ENCODE measurements at regions not wholly inside any gene's neighbourhood (a gene's known extent, or its start where the extent isn't known, plus 50 kb on each side); places are given as distances from the start of the nearest gene placed in this dataset.

DNA sequence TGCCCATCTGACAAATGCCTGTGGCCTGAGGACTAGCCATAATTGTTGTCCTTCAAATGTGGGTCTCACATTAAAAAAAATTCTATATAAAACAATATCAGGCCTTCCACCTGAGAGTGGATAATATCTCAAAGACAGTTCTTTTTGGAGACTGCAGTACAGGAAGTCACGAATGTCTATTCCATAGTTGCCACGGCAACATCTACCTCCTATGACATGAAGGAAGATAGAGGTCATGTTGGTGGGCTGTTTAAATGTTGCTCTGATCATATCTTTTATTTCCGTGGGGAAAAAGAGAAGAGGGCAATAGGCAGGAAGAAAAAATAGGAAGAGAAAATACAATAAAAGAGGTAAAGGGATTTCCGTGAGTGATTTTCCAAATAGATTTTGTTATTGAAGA, 151.8 kb downstream of the ARL6IP6 start:
- intact Hi-C loops (cut with DNase I; ENCODE audit: low total_unique reads), result no loop called here
- no peaks in the 10 kb centered on the region for H3K27me3 ChIP-seq
- no peak for ATAC-seq
- DNase-seq, result no peak
- H3K36me3 ChIP-seq, result no peaks in the 10 kb centered on the region
- no peaks in the 10 kb centered on the region for H3K4me1 ChIP-seq
- H3K9me3 ChIP-seq, result no peaks in the 10 kb centered on the region
- H3K27ac ChIP-seq, result no peak overlapping the region
- no peak overlapping the region for H3K4me3 ChIP-seq
- no peak for TF ChIP-seq POLR2A (IDR thresholded peaks at IDR 0.05)
- TF ChIP-seq, protein P1, sequence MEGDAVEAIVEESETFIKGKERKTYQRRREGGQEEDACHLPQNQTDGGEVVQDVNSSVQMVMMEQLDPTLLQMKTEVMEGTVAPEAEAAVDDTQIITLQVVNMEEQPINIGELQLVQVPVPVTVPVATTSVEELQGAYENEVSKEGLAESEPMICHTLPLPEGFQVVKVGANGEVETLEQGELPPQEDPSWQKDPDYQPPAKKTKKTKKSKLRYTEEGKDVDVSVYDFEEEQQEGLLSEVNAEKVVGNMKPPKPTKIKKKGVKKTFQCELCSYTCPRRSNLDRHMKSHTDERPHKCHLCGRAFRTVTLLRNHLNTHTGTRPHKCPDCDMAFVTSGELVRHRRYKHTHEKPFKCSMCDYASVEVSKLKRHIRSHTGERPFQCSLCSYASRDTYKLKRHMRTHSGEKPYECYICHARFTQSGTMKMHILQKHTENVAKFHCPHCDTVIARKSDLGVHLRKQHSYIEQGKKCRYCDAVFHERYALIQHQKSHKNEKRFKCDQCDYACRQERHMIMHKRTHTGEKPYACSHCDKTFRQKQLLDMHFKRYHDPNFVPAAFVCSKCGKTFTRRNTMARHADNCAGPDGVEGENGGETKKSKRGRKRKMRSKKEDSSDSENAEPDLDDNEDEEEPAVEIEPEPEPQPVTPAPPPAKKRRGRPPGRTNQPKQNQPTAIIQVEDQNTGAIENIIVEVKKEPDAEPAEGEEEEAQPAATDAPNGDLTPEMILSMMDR (IDR thresholded peaks at IDR 0.05 in 4 of 5, conservative IDR thresholded peaks at IDR 0.05 in 1 of 5), result no peak
- in situ Hi-C loops (cut with MboI; ENCODE audit: low sequenced_read_pairs in 4 of 4), result no loop called here

DNA sequence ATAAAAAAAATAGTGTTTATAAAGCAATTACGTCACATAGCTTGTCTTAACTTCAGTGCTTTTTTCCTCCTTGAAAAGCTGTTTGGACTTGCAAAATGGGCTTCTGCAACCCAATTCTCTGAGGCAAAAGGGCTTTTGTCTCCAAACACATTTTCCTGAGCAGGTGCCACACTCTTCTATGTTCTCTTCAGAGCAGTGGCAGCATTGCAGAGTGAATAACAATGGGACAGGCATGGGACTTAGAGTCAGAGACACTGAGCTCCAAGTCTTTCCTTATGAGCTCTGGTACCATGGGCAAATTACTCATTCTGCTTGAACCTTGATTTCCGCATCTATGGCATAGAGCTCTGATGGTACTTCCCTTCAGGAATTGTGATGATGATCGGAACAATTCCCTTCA, 149.0 kb downstream of the ARL6IP6 start:
- intact Hi-C loops (cut with DNase I; ENCODE audit: low total_unique reads), result no loop called here
- H3K4me3 ChIP-seq, result no peak overlapping the region
- H3K4me1 ChIP-seq, result no peaks in the 10 kb centered on the region
- H3K36me3 ChIP-seq, result no peaks in the 10 kb centered on the region
- H3K9me3 ChIP-seq, result no peaks in the 10 kb centered on the region
- no peak for DNase-seq
- H3K27me3 ChIP-seq, result no peaks in the 10 kb centered on the region
- in situ Hi-C loops (cut with MboI; ENCODE audit: low sequenced_read_pairs in 4 of 4), result no loop called here
- no peak overlapping the region for H3K27ac ChIP-seq
- no peak for TF ChIP-seq POLR2A (IDR thresholded peaks at IDR 0.05)
- TF ChIP-seq, protein P1 (IDR thresholded peaks at IDR 0.05 in 4 of 5, conservative IDR thresholded peaks at IDR 0.05 in 1 of 5), result no peak
- no peak for ATAC-seq

DNA sequence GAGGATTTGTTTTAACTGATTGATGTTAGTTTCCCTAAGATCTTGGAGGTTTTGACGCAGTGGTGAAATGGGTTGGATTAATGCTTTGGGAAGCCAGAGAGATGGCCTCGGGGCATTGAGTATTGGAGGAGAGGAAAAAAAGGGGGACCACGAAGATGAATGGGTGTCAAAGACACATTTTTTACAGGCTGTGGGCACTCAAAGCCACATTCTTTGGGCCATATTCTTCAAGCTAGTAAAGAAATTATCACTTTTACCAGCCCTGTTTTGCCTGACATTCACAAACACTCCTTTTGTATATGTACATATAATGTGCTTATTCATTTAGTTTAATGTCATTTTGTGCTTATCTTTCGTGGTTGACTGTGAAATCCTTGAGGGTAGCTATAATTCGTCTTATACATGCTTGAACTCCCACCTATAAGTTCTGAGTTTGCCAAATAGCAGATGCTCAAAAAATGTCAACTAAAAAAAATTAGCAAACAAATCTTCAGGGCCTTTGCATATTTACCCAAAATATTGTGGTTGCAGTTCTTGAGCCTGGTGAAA, 146.3 kb downstream of the ARL6IP6 start:
- Histone ChIP-seq H3K27ac (no peak overlapping the region), H3K4me3 (no peak overlapping the region), H3K4me1 (no peaks in the 10 kb centered on the region), H3K27me3 (no peaks in the 10 kb centered on the region), H3K36me3 (no peaks in the 10 kb centered on the region), H3K9me3 (no peaks in the 10 kb centered on the region)
- in situ Hi-C loops (cut with MboI; ENCODE audit: low sequenced_read_pairs in 4 of 4), result no loop called here
- intact Hi-C loops (cut with DNase I; ENCODE audit: low total_unique reads), result no loop called here
- ATAC-seq (no peak), DNase-seq (no peak)
- TF ChIP-seq, protein P1 (IDR thresholded peaks at IDR 0.05 in 4 of 5, conservative IDR thresholded peaks at IDR 0.05 in 1 of 5), result no peak
- no peak for TF ChIP-seq POLR2A (IDR thresholded peaks at IDR 0.05)

DNA sequence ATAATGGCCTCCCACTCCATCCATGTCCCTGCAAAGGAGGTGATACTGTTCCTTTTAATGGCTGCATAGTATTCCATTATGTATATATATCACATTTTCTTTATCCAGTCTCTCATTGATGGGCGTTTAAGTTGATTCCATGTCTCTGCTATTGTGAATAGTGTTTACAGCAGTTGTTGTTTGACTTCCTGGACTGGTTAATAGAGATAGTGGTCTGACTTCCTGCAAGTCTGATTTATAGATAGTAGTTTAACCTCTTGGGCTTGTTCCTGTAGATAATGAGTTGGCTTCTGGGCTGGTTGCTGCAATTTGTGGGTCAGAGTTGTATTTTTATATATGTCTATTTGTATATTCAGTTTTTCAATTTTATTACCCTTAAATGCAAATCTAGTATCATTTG, 145.4 kb downstream of the ARL6IP6 start:
- no peaks in the 10 kb centered on the region for H3K9me3 ChIP-seq
- intact Hi-C loops (cut with DNase I; ENCODE audit: low total_unique reads), result no loop called here
- no peak for DNase-seq
- no peak for ATAC-seq
- no peak overlapping the region for H3K27ac ChIP-seq
- in situ Hi-C loops (cut with MboI; ENCODE audit: low sequenced_read_pairs in 4 of 4), result no loop called here
- no peaks in the 10 kb centered on the region for H3K27me3 ChIP-seq
- no peaks in the 10 kb centered on the region for H3K4me1 ChIP-seq
- no peak overlapping the region for H3K4me3 ChIP-seq
- no peaks in the 10 kb centered on the region for H3K36me3 ChIP-seq
- TF ChIP-seq, protein P1 (IDR thresholded peaks at IDR 0.05 in 4 of 5, conservative IDR thresholded peaks at IDR 0.05 in 1 of 5), result no peak
- TF ChIP-seq POLR2A (IDR thresholded peaks at IDR 0.05), result no peak

DNA sequence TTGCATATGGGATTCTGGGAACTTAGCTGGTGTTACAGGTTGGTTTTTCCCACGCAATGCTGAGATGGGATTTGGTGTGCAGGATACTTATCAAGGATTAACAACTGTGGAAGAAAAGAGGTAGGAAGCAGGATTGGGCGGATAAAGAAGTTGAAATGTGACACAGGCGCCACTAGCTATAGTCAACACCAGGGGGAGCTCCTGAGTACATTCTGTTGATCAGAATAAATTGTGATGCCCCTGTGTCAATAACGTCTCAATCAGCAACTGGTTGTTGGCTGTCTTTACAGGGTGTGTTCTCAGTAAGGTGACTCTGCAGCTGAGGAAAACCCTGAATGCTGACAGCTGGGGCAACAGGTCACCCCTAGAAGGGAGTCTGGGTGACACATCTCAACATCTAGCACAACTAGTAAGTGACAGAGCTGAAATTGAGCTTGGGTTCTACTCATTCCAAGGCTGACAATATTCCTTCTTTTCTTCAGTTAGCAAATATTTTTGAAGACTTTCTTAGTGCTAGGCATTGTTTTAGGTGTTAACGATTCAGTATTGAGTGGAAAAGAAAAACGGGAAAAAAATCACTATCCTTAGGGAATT, 143.0 kb downstream of the ARL6IP6 start:
- Histone ChIP-seq H3K27ac (no peak overlapping the region), H3K4me1 (no peaks in the 10 kb centered on the region), H3K4me3 (no peak overlapping the region), H3K36me3 (no peaks in the 10 kb centered on the region), H3K27me3 (no peaks in the 10 kb centered on the region), H3K9me3 (no peaks in the 10 kb centered on the region)
- intact Hi-C loops (cut with DNase I; ENCODE audit: low total_unique reads), result no loop called here
- ATAC-seq (no peak), DNase-seq (no peak)
- no peak for TF ChIP-seq POLR2A (IDR thresholded peaks at IDR 0.05)
- TF ChIP-seq, protein P1 (IDR thresholded peaks at IDR 0.05 in 4 of 5, conservative IDR thresholded peaks at IDR 0.05 in 1 of 5), result peak in 3 of 5 experiments; percentile 31 to 54 (median 45)
- in situ Hi-C loops (cut with MboI; ENCODE audit: low sequenced_read_pairs in 4 of 4), result no loop called here
